Skin epidermis (tissue), 12 donors: ENCODE measurements at regions not wholly inside any gene's neighbourhood (a gene's known extent, or its start where the extent isn't known, plus 50 kb on each side); places are given as distances from the start of the nearest gene placed in this dataset.

Experiments
- H3K27ac ChIP-seq, 21 experiments: fragments of 200-600 bp; sonication (generic) in 11 of 21; one replicate each; pipeline ENCODE4 v1.5.0; 2020; ENCODE audit warnings: mild to moderate bottlenecking in 3 of 21, inconsistent platforms in 2 of 21, moderate library complexity in 2 of 21
- H3K4me3 ChIP-seq, 7 experiments: fragments of 200-600 bp; sonication (generic) in 2 of 7; one replicate each; pipeline ENCODE4 v1.5.0; 2020; ENCODE audit warnings: inconsistent platforms in 2 of 7, mild to moderate bottlenecking in 2 of 7, moderate library complexity in 1 of 7

DNA sequence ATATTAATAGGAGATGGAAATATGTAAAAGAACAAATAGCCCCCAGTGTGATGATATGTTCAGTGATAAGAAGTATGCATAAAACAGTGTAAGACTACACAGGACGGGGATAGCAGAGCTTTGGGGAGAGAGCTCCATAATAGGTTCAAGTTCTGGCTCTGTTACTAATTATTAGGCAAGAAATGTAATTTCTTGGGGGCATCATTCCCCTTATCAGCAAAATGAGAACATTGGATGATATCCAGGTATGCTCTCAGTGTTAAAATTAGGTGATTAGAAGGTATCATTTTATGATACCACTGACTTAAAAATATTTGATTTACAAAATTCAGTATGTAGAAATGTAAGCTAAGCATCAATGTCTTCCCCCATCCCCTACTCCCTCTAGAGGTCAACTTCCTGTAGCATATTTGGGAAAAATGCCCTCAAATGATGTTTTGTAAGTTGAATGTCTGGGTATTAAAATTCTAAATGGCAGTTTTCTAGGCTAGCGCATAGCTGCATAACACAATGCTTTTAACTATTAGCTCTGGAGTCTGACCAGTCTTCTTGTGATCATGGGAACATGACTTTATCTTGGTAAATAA, 585.7 kb upstream of the CAMK1G start:
- Histone ChIP-seq H3K4me3 (no peak overlapping the region), H3K27ac (no peak overlapping the region)

GRCh38 chr1:209008586-209008985, 574.9 kb upstream of the CAMK1G start:
- no peak overlapping the region for H3K4me3 ChIP-seq
- no peak overlapping the region for H3K27ac ChIP-seq

GRCh38 chr1:209010475-209011230, 572.9 kb upstream of the CAMK1G start:
- H3K4me3 ChIP-seq, result no peak overlapping the region
- H3K27ac ChIP-seq, result no peak overlapping the region

GRCh38 chr1:209012443-209013196, 570.9 kb upstream of the CAMK1G start:
- H3K4me3 ChIP-seq, result no peak overlapping the region

GRCh38 chr1:209015092-209015491, 568.4 kb upstream of the CAMK1G start:
- Histone ChIP-seq H3K4me3 (no peak overlapping the region), H3K27ac (no peak overlapping the region)

More at GRCh38 chr1:209012443-209013196, 570.9 kb upstream of the CAMK1G start:
- no peak overlapping the region for H3K27ac ChIP-seq

- H3K27ac ChIP-seq, result no peak overlapping the region
- no peak overlapping the region for H3K4me3 ChIP-seq
Observed at GRCh38 chr1:209021622-209022021, 561.9 kb upstream of the CAMK1G start.

DNA sequence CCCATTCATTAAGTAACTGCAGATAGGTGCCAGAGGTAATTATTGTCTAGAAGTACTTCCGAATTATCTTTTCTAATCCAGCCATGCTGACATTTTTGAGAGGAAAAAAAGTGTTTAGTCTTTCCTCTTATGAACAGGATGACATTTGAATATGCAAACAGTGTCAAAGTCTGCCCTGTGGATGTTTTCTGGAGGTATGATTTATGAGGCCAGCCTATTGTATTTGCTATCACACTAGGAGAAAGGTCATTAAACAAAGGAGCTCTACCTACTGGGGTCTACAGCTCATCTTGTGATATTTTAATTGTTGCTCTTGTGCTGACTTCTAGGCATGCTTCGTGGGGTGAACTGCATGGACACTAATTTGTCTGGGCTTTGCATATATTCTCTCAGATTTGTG, 559.7 kb upstream of the CAMK1G start:
- Histone ChIP-seq H3K4me3 (no peak overlapping the region), H3K27ac (no peak overlapping the region)

DNA sequence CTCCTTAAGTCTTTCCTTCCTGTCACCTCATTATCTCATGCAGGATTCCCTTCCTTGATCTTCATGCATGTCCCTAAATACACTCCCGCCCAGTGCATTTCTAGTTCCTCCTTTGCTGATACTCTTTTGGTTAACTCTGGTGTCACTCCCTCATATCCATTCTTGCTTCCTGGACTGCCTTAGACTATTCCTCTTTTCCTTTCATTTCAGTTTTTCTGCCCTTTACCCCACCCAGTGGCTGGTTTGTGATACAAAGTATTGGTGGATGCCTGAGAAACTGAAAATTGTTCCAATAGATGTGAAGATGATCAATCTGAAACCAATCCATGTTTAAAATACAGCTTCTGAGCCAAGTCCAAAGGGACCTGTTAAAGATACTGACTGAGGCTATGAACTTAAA, 553.8 kb upstream of the CAMK1G start:
- H3K4me3 ChIP-seq, result no peak overlapping the region
- H3K27ac ChIP-seq, result no peak overlapping the region

GRCh38 chr1:209030454-209031167, 552.9 kb upstream of the CAMK1G start:
- no peak overlapping the region for H3K4me3 ChIP-seq
- H3K27ac ChIP-seq, result no peak overlapping the region

GRCh38 chr1:209037064-209037463, 546.5 kb upstream of the CAMK1G start:
- H3K4me3 ChIP-seq, result no peak overlapping the region

DNA sequence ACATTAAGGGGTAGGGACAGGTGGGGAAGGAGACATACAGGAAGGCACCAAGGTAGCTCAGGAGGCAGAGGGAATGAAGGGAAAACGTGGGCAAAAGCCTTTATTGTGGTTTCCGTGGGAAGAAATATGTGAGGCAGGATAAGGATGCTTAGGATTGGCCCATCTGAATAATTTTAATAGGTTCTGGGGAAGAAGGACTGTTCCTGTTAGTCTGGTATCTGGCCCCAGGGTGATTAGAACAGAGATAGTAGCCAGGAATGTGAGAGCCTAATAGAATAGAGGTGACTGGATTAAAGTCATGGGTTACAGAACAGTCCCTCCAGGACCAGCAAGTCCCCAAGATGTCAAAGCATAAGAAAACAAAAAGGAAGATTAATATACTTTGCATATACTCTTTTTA, 545.2 kb upstream of the CAMK1G start:
- no peak overlapping the region for H3K4me3 ChIP-seq
- no peak overlapping the region for H3K27ac ChIP-seq

More at GRCh38 chr1:209037064-209037463, 546.5 kb upstream of the CAMK1G start:
- H3K27ac ChIP-seq, result no peak overlapping the region

- H3K27ac ChIP-seq, result peak overlapping the region in 1 of 21 experiments; percentile 26
- H3K4me3 ChIP-seq, result no peak overlapping the region
Observed at GRCh38 chr1:209038735-209039134, 544.8 kb upstream of the CAMK1G start.

DNA sequence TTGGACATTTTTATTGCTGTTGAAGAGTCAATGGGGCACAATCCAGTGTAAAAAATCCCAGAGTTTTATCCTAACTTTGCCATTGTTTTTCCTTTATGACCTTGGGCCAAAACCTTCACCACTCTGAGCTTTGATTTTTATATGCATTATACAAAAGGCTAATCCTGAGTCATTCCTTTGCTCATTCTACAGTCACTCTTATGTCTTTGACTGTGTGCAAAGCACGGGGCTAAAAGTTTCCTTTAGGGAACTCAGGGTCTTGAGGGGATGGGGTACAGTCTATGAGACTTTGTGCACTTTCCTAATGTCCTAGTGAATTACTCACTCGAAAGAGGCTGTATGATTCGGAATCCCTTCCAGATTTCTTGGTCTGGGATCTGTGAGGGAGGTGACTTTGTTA, 543.2 kb upstream of the CAMK1G start:
- Histone ChIP-seq H3K27ac (no peak overlapping the region), H3K4me3 (no peak overlapping the region)

DNA sequence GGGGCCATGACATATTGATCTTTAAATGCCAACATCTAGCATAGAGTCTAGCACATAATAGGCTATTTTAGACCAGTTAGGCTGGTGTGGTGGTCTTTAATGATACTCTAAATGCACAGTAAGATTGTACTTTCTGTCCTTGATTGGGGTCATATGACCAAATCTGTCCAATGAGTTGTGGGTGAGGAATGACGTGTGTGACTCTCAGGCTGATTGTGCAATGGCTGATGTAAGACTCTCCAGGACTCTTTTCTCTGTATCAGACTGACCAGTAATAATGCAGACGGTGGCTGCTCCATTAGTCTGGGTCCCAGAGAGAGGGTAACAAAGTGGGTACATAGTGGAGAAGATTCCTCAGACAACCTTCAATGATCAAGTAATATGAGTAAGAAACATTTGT, 541.6 kb upstream of the CAMK1G start:
- Histone ChIP-seq H3K4me3 (no peak overlapping the region), H3K27ac (no peak overlapping the region)

GRCh38 chr1:209042413-209042812, 541.1 kb upstream of the CAMK1G start:
- Histone ChIP-seq H3K4me3 (no peak overlapping the region), H3K27ac (no peak overlapping the region)

GRCh38 chr1:209045331-209046057, 538.0 kb upstream of the CAMK1G start:
- no peak overlapping the region for H3K4me3 ChIP-seq
- H3K27ac ChIP-seq, result no peak overlapping the region

DNA sequence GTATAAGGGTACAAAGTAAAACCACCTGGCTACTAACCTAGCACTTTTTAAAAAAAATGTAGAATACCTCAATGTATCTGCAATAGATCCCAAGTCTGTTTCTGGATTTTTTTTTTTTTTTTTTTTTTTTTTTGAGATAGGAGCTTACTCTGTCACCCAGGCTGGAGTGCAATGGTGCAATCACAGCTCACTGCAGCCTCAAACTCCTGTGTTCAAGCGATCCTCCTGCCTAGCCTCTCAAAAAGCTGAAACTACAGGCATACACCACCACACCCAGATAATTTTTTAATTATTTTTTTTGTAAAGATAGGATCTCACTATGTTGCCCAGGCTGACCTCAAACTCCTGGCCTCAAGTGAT, 537.5 kb upstream of the CAMK1G start:
- H3K4me3 ChIP-seq, result no peak overlapping the region
- no peak overlapping the region for H3K27ac ChIP-seq

GRCh38 chr1:209046935-209047334, 536.6 kb upstream of the CAMK1G start:
- H3K27ac ChIP-seq, result no peak overlapping the region
- no peak overlapping the region for H3K4me3 ChIP-seq

DNA sequence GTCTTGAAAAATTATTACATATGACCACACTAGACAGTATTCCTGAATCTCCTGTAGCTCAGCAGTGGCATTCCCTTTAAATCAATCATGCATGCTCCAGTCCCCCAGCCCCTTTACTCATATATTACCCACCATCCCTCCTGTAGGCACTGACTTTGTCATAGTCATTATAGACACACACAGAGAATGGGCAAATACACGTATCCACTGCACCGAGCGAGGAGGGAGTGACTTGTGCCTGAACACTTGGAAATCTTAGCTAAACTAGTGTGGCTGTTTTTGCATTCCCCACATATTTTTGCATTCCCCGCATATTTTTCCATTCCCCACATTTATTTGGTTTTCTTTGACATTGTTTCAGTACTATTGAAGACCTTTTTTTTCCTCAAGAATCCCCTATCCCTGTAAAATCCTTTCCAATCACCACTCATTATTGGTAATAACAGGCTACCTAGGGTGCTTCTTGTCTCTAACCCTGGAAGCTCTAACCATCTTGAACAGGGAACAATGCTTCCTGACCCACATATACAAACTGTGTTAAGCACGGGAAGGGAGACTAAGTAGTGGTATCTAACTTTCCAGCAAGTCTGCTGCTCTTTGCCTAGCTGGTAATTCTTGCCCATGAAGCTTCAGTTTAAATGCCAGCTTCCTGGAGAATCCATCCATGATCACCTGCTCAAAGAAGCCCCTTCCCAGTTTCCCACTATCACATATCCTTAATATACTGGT, 534.4 kb upstream of the CAMK1G start:
- Histone ChIP-seq H3K27ac (no peak overlapping the region), H3K4me3 (no peak overlapping the region)
